ENCODE measurements at regions not wholly inside any gene's neighbourhood (a gene's known extent, or its start where the extent isn't known, plus 50 kb on each side); places are given as distances from the start of the nearest gene placed in this dataset.

DNA sequence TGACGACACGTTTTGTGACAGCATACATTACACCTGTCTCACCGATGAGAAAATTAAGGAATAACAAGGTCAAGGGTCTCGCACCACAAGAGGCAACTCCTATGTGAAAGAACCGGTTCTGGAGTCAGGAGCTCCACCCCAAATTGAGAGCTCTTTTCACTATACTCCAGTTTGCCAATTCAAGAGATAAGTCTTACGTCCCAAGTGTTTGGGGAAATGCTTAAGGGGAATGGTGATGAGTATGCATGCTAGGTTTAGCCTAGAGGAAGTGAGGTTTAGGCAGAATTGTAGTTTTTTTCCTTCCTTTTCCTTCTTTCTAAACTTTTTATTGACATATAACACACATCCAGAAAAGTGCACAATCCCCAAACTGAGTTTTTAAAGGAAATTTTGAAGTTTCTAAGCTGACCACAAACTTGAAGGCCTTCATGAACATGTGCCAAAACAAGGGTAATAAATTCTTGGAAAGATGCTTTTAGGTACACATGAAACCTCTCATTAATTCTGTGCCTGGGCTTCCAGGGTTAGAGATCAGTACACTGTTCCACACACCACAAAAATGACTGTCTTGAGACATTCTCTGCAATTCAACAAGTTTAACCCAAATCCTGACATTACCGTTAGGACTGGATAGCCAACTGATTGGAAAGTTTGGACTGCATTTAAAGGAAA, 127.6 kb upstream of the SLC1A3 start:
- no peaks in the 10 kb centered on the region for H3K4me1 ChIP-seq (ENCODE audit: insufficient read depth, low read length, poor library complexity, severe bottlenecking)
- no peaks in the 10 kb centered on the region for H4K20me1 ChIP-seq (ENCODE audit: insufficient read depth, low read length)
- intact Hi-C loops (cut with micrococcal nuclease; ENCODE audit: unreplicated experiment) = no loop called here
- no peak overlapping the region for H3K4me2 ChIP-seq (ENCODE audit: low read length)
- no peak overlapping the region for H3K4me3 ChIP-seq (ENCODE audit: low read depth, low read length, poor library complexity, severe bottlenecking)
- ChIA-PET POLR2A (interaction anchor here (0.5 kb wide), 1 partner anchor 1464 kb away, joined by 5 read pairs; no protein-coding TSS in a partner anchor), CTCF (ENCODE audit: unreplicated experiment) (no interaction called here)
- no peaks in the 10 kb centered on the region for H3K79me2 ChIP-seq (ENCODE audit: insufficient read depth, low read depth, low read length)
- no peaks in the 10 kb centered on the region for H3K9me3 ChIP-seq (ENCODE audit: low read length)
- no peak overlapping the region for H2AFZ ChIP-seq (ENCODE audit: low read length)
- DNase-seq (ENCODE audit: low spot score) = no peak
- no peak overlapping the region for H3K27ac ChIP-seq (ENCODE audit: low read depth, low read length, poor library complexity, severe bottlenecking)
- H3K9me2 ChIP-seq (ENCODE audit: insufficient read depth, low read length) = no peaks in the 10 kb centered on the region
- BruUV-seq (replicated peaks) = no TSS peak
- TF ChIP-seq CTCF (conservative IDR thresholded peaks at IDR 0.05; ENCODE audit: low read length) (no peak), EZH2phosphoT487 (IDR thresholded peaks at IDR 0.05; ENCODE audit: borderline replicate concordance, low read depth, low read length) (no peak)
- no peaks in the 10 kb centered on the region for H3K36me3 ChIP-seq (ENCODE audit: insufficient read depth, low read length)

DNA sequence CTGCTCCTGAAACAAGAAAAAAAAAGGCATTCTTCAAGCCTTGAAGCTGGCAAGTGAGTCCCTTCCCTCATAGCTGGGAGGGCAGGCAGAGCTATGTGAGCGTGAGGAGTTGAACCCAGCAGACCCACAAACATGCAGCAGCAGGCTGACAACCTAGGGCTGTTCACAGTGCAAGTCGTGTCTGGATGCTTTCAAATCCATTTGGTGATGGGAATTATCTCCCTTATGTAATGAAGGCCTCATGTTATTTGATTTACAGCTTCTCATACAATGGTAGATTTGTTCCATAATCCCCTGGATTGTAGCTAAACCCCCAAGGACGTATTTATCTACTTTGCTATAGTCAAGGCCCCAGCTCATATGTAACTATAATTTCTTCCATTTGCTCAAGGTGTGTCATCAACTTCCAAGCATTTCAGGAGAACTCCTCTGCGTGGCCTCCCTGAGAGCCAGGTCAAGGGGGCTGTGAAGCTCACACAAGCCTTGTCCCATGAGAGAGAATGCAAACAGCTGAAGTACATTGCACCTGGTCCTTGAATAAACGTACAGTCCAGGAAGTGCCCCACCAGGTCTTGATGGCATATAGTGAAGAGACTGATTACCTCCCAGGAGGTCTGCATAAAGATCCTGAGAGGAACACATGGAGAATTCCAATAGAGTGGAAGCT, 124.8 kb upstream of the SLC1A3 start:
- DNase-seq (ENCODE audit: low spot score) = no peak
- no peak for TF ChIP-seq EZH2phosphoT487 (IDR thresholded peaks at IDR 0.05; ENCODE audit: borderline replicate concordance, low read depth, low read length)
- no peak for TF ChIP-seq CTCF (conservative IDR thresholded peaks at IDR 0.05; ENCODE audit: low read length)
- ChIA-PET CTCF (ENCODE audit: unreplicated experiment) (no interaction called here), POLR2A (interaction anchor here (0.6 kb wide), 2 partner anchors 984 to 1846 kb away, joined by 3 read pairs; no protein-coding TSS in a partner anchor)
- Histone ChIP-seq H3K9me3 (ENCODE audit: low read length) (no peaks in the 10 kb centered on the region), H4K20me1 (ENCODE audit: insufficient read depth, low read length) (no peaks in the 10 kb centered on the region), H3K4me2 (ENCODE audit: low read length) (no peak overlapping the region), H3K4me1 (ENCODE audit: insufficient read depth, low read length, poor library complexity, severe bottlenecking) (no peaks in the 10 kb centered on the region), H3K79me2 (ENCODE audit: insufficient read depth, low read depth, low read length) (no peaks in the 10 kb centered on the region), H3K9me2 (ENCODE audit: insufficient read depth, low read length) (no peaks in the 10 kb centered on the region), H3K36me3 (ENCODE audit: insufficient read depth, low read length) (no peaks in the 10 kb centered on the region), H3K27ac (ENCODE audit: low read depth, low read length, poor library complexity, severe bottlenecking) (no peak overlapping the region), H3K4me3 (ENCODE audit: low read depth, low read length, poor library complexity, severe bottlenecking) (no peak overlapping the region), H2AFZ (ENCODE audit: low read length) (no peak overlapping the region)
- intact Hi-C loops (cut with micrococcal nuclease; ENCODE audit: unreplicated experiment) = no loop called here
- no TSS peak for BruUV-seq (replicated peaks)

DNA sequence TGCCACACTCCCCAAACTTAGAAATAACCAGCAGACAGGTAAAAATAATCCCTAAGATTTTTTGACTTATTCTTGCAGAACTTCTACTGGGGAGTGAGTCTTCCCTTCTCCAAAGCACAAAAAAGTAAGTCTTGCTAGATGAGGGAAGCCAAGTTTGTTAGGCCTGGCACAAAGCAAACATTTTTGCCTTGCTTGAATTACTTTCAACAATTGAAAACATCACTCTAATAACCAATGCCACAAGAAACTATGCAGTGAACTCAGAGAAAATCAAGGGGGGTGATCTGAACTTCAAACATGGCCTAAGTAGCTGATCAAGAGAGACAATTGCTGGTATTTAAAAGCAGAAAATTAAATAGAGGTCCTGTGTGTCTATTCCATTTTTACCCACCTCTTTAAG, 123.6 kb upstream of the SLC1A3 start:
- no TSS peak for BruUV-seq (replicated peaks)
- H4K20me1 ChIP-seq (ENCODE audit: insufficient read depth, low read length) = no peaks in the 10 kb centered on the region
- H3K4me1 ChIP-seq (ENCODE audit: insufficient read depth, low read length, poor library complexity, severe bottlenecking) = no peaks in the 10 kb centered on the region
- no peaks in the 10 kb centered on the region for H3K36me3 ChIP-seq (ENCODE audit: insufficient read depth, low read length)
- H3K27ac ChIP-seq (ENCODE audit: low read depth, low read length, poor library complexity, severe bottlenecking) = no peak overlapping the region
- H2AFZ ChIP-seq (ENCODE audit: low read length) = no peak overlapping the region
- H3K79me2 ChIP-seq (ENCODE audit: insufficient read depth, low read depth, low read length) = no peaks in the 10 kb centered on the region
- H3K9me2 ChIP-seq (ENCODE audit: insufficient read depth, low read length) = no peaks in the 10 kb centered on the region
- CTCF ChIA-PET (ENCODE audit: unreplicated experiment) = no interaction called here
- H3K4me2 ChIP-seq (ENCODE audit: low read length) = no peak overlapping the region
- POLR2A ChIA-PET = no interaction called here
- DNase-seq (ENCODE audit: low spot score) = no peak
- intact Hi-C loops (cut with micrococcal nuclease; ENCODE audit: unreplicated experiment) = no loop called here
- no peak overlapping the region for H3K4me3 ChIP-seq (ENCODE audit: low read depth, low read length, poor library complexity, severe bottlenecking)
- TF ChIP-seq EZH2phosphoT487 (IDR thresholded peaks at IDR 0.05; ENCODE audit: borderline replicate concordance, low read depth, low read length) = no peak
- TF ChIP-seq CTCF (conservative IDR thresholded peaks at IDR 0.05; ENCODE audit: low read length) = no peak
- no peaks in the 10 kb centered on the region for H3K9me3 ChIP-seq (ENCODE audit: low read length)
